Upper lobe of left lung (tissue), 6 donors: ENCODE measurements at regions not wholly inside any gene's neighbourhood (a gene's known extent, or its start where the extent isn't known, plus 50 kb on each side); places are given as distances from the start of the nearest gene placed in this dataset.

ENCODE experiments used
- ATAC-seq, 2 donors: fragments of 200-7000 bp; cut with Tn5 transposase; one replicate each; pipeline ENCODE4 v1.9.1; 2022; ENCODE audit warnings: mild to moderate bottlenecking in 2 of 2, moderate library complexity in 2 of 2; ENCODE audit not compliant: low FRiP score in 2 of 2
- DNase-seq, 2 donors: peaks; one replicate each; pipeline ENCODE4 v3.0.0-alpha.2; 2019 to 2020
- H3K27ac ChIP-seq, 4 donors: fragments of 200-600 bp; sonication (generic); one replicate each; pipeline ENCODE4 v1.5.1; 2016 to 2019
- H3K27me3 ChIP-seq, 4 donors: fragments of 200-600 bp; sonication (generic); one replicate each; pipeline ENCODE4 v1.5.1; 2017 to 2019
- H3K36me3 ChIP-seq, 4 donors: fragments of 200-600 bp; sonication (generic); one replicate each; pipeline ENCODE4 v1.5.1; 2016 to 2019
- H3K4me1 ChIP-seq, 4 donors: fragments of 200-600 bp; sonication (generic); one replicate each; pipeline ENCODE4 v1.5.1; 2018 to 2019
- H3K4me3 ChIP-seq, 4 donors: fragments of 200-600 bp; sonication (generic); one replicate each; pipeline ENCODE4 v1.5.1; 2017 to 2019; ENCODE audit warnings: mild to moderate bottlenecking in 2 of 4, moderate library complexity in 1 of 4
- H3K9me3 ChIP-seq, 4 donors: fragments of 200-600 bp; sonication (generic); one replicate each; pipeline ENCODE4 v1.5.1; 2018 to 2019
- EP300 ChIP-seq, 4 donors: sonication (generic); formaldehyde crosslinking; IDR thresholded peaks; one replicate each; pipeline ENCODE4 v1.5.1; 2017; ENCODE audit warnings: antibody characterized with exemption in 4 of 4, control low read depth in 2 of 4
- POLR2A ChIP-seq, 4 donors: fragments of 450-650 bp; IDR thresholded peaks; one replicate each; pipeline ENCODE4 v1.5.1; 2016 to 2017; ENCODE audit warnings: antibody characterized with exemption in 4 of 4, mild to moderate bottlenecking in 2 of 4
- POLR2AphosphoS5 ChIP-seq, 2 donors: sonication (generic); formaldehyde crosslinking; IDR thresholded peaks; one replicate each; pipeline ENCODE4 v1.5.1; 2017; ENCODE audit warnings: antibody characterized with exemption in 2 of 2
- WGBS, 2 donors: methylation state at CpG; one replicate each; pipeline ENCODE4 v1.1.5; 2017 to 2018; 5-methylcytosine and 5-hydroxymethylcytosine counted together
- TF ChIP-seq, protein P1 (sequence below), 6 experiments: fragments of 450-650 bp in 4 of 6; fragments of 200-600 bp in 2 of 6; sonication (generic) in 2 of 6; IDR thresholded peaks; one replicate each; pipeline ENCODE4 v1.5.1; 2016 to 2019; ENCODE audit warnings: antibody characterized with exemption in 6 of 6
- donor health status: DM: no; HTN: no; CAD: no; lungs with moderate emphysema.
- donor health status: DM: no; HTN: yes; CAD: no; lungs with severe emphysema.

DNA sequence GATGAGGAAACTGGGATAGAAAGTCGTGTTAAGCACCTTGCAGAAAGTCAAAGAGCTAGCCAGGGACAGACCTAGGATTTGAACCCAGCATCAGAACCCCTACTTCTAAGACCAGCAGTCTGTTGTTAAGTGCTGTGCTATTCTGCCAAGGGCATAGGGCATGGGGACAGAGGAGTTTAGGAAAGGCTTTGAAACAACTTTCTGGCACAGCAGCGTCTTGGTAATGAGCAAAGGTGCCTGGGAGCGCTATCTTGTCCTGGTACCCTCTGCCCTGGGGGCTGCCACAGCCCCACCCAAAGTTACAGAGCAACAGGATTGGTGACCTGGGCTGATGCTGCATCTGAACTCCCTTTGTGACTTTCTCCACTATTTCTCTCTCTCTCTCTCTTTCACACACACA, 1108.1 kb downstream of the BCL11B start:
- H3K4me3 ChIP-seq, result no peak overlapping the region
- H3K36me3 ChIP-seq, result no peaks in the 10 kb centered on the region
- no peaks in the 10 kb centered on the region for H3K9me3 ChIP-seq
- no peak overlapping the region for H3K27ac ChIP-seq
- no peaks in the 10 kb centered on the region for H3K27me3 ChIP-seq
- DNase-seq (no peak), ATAC-seq (no peak)
- TF ChIP-seq, protein P1, sequence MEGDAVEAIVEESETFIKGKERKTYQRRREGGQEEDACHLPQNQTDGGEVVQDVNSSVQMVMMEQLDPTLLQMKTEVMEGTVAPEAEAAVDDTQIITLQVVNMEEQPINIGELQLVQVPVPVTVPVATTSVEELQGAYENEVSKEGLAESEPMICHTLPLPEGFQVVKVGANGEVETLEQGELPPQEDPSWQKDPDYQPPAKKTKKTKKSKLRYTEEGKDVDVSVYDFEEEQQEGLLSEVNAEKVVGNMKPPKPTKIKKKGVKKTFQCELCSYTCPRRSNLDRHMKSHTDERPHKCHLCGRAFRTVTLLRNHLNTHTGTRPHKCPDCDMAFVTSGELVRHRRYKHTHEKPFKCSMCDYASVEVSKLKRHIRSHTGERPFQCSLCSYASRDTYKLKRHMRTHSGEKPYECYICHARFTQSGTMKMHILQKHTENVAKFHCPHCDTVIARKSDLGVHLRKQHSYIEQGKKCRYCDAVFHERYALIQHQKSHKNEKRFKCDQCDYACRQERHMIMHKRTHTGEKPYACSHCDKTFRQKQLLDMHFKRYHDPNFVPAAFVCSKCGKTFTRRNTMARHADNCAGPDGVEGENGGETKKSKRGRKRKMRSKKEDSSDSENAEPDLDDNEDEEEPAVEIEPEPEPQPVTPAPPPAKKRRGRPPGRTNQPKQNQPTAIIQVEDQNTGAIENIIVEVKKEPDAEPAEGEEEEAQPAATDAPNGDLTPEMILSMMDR (IDR thresholded peaks at IDR 0.05), result no peak
- no peak for TF ChIP-seq POLR2AphosphoS5 (IDR thresholded peaks at IDR 0.05)
- TF ChIP-seq EP300 (IDR thresholded peaks at IDR 0.05), result no peak
- no peak for TF ChIP-seq POLR2A (IDR thresholded peaks at IDR 0.05)
- H3K4me1 ChIP-seq, result no peaks in the 10 kb centered on the region
- 83 to 84% methylated on average over 3 of the region's 3 CpGs for WGBS, 2 donors

DNA sequence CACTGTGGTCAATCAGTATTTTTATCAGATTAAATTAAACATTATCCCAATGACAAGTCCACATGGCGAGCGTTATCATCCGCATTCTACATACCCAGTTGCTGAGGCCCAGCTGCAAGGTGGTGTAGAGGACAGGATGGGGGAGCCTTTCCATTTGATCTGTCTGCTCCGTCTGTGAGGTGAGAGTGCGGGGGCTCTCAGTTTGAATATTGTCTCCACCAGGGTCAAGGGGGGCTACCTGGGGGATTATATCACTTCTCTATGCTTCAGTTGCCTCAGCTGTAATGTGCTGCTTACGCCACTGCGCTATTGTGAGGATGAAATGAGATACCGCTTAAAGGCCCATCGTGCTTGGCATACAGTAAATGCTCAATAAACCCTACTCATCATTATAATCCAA, 1106.0 kb downstream of the BCL11B start:
- ATAC-seq, result no peak
- no peaks in the 10 kb centered on the region for H3K36me3 ChIP-seq
- DNase-seq, result no peak
- H3K4me3 ChIP-seq, result no peak overlapping the region
- no peaks in the 10 kb centered on the region for H3K27me3 ChIP-seq
- 94% methylated on average over 9 of the region's 9 CpGs for WGBS, 2 donors
- TF ChIP-seq POLR2A (IDR thresholded peaks at IDR 0.05) (no peak), EP300 (IDR thresholded peaks at IDR 0.05) (no peak), POLR2AphosphoS5 (IDR thresholded peaks at IDR 0.05) (no peak)
- TF ChIP-seq, protein P1 (IDR thresholded peaks at IDR 0.05), result no peak
- no peak overlapping the region for H3K27ac ChIP-seq
- H3K9me3 ChIP-seq, result no peaks in the 10 kb centered on the region
- no peaks in the 10 kb centered on the region for H3K4me1 ChIP-seq

DNA sequence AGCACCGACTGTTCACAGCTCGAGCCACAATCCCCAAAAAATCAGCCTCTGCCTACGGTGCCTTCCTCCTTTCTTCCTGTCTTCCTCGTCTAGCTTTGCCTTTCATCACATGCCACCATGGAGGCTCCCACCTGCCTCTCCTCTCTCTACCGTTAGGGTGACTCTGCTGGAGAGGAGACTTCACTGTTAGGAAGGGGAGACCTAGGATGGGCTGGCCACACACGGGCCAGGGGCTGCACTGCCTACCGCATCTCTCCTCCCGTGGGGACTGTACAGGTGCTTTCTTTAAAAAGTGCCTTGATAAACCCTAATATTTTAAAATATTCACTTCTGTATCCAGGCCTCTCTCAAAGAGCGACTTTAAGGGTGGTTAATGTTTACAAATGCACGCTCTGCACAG, 1104.7 kb downstream of the BCL11B start:
- Histone ChIP-seq H3K27ac (no peak overlapping the region), H3K4me3 (no peak overlapping the region), H3K27me3 (no peaks in the 10 kb centered on the region), H3K4me1 (no peaks in the 10 kb centered on the region), H3K36me3 (no peaks in the 10 kb centered on the region), H3K9me3 (no peaks in the 10 kb centered on the region)
- TF ChIP-seq POLR2A (IDR thresholded peaks at IDR 0.05) (no peak), EP300 (IDR thresholded peaks at IDR 0.05) (no peak), POLR2AphosphoS5 (IDR thresholded peaks at IDR 0.05) (no peak)
- TF ChIP-seq, protein P1 (IDR thresholded peaks at IDR 0.05), result no peak
- DNase-seq, result peak in 1 of 2 donors; percentile 22
- WGBS, 2 donors, result 69 to 73% methylated on average over 10 of the region's 10 CpGs
- ATAC-seq, result no peak

DNA sequence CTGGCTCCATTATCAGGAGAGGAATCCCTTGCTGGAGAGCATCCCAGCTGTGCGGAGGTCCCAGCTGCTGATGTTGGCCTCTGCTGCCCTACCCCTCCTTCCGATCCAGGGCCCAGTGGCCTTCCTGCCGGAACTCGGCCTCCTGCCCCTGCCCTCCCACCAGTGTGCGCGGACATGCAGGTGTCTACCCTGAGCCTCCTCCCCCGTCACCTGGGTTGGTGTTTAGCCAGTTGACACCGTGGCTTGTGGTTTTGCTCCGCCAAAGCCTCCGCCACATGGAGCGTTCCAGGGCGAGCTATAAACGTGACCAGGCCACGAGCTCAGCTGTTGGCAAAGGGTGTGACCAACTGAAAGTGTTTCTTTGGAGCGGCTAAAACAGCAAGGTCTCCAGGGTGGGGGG, 1104.3 kb downstream of the BCL11B start:
- Histone ChIP-seq H3K4me1 (no peaks in the 10 kb centered on the region), H3K9me3 (no peaks in the 10 kb centered on the region), H3K27me3 (no peaks in the 10 kb centered on the region), H3K36me3 (no peaks in the 10 kb centered on the region), H3K4me3 (no peak overlapping the region), H3K27ac (no peak overlapping the region)
- WGBS, 2 donors, result 82% methylated on average over 15 of the region's 15 CpGs
- peak in 1 of 2 donors; percentile 37 for DNase-seq
- TF ChIP-seq POLR2AphosphoS5 (IDR thresholded peaks at IDR 0.05) (no peak), EP300 (IDR thresholded peaks at IDR 0.05) (no peak), POLR2A (IDR thresholded peaks at IDR 0.05) (no peak)
- TF ChIP-seq, protein P1 (IDR thresholded peaks at IDR 0.05), result no peak
- ATAC-seq, result no peak

DNA sequence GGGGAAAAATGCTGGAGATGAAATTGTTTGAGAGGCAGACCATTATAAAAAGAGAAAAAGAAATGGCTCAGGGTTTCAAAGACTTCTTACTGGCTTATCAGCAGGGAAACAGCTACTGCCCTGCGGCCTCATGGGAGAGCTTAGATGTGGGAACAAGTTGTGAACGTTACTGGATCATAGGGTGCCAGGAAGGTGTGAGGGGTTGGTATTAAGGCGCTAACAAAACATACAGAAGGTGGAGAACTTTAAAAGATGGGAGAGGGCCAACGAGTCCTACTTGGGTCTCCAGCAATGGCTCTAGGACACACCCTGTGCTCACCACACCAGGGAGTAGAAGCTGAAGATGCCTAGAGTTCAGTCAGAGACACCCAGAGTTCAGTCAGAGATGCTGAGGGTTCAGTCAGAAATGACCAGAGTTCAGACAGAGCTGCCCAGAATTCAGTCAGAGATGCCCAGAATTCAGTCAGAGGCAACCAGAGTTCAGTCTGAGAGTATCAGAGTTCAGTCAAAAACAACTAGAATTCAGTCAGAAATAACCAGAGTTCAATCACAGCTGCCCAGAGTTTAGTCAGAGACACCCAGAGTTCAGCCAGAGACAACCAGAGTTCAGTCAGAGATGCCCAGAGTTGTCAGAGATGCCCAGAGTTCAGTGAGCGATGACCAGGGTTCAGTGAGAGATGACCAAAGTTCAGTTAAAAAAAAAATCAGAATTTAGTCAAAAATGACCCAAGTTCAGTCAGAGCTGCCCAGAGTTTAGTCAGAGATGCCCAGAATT, 1103.6 kb downstream of the BCL11B start:
- TF ChIP-seq POLR2AphosphoS5 (IDR thresholded peaks at IDR 0.05), result no peak
- TF ChIP-seq, protein P1 (IDR thresholded peaks at IDR 0.05), result no peak
- no peak for TF ChIP-seq EP300 (IDR thresholded peaks at IDR 0.05)
- no peak for TF ChIP-seq POLR2A (IDR thresholded peaks at IDR 0.05)
- no peaks in the 10 kb centered on the region for H3K9me3 ChIP-seq
- no peak for DNase-seq

More for the DNA sequence above, 1103.6 kb downstream of the BCL11B start:
- Histone ChIP-seq H3K4me3 (no peak overlapping the region), H3K27me3 (no peaks in the 10 kb centered on the region), H3K27ac (no peak overlapping the region), H3K4me1 (no peaks in the 10 kb centered on the region), H3K36me3 (no peaks in the 10 kb centered on the region)
- WGBS, 2 donors, result 71 to 78% methylated on average over 5 of the region's 5 CpGs
- ATAC-seq, result no peak
